ENCODE measurements at regions not wholly inside any gene's neighbourhood (a gene's known extent, or its start where the extent isn't known, plus 50 kb on each side); places are given as distances from the start of the nearest gene placed in this dataset.

DNA sequence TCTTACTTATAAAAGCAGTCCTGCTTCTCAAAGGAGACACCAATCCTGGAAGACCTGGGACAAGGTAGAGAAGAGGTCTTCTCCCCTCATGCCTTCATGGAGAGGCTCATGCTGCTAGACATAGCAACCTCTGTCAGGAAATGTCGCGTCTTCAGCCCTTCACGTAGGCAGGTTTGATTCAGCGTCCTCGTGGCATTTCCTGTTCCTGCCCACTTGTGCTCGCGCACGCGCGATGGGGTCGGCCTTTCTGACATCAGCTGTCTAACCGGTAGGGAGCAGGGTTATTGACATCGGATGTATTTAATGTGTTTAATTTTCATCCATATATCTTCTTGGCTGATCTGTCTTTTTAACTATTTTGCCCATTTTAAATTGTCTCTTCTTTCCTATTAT lies 292.4 kb downstream of the THBS2 start:
- DNase-seq (ENCODE audit: low read depth): no peak
- Histone ChIP-seq H3K4me3 (ENCODE audit: low read depth, low read length) (no peak overlapping the region), H3K36me3 (ENCODE audit: control insufficient read depth, insufficient read depth, low read length) (no peaks in the 10 kb centered on the region), H3K27me3 (ENCODE audit: control insufficient read depth, insufficient read depth, low read length) (no peaks in the 10 kb centered on the region)
- TF ChIP-seq CTCF (IDR thresholded peaks at IDR 0.05; ENCODE audit: insufficient read depth, low read length, poor library complexity, severe bottlenecking): no peak

- Histone ChIP-seq H3K36me3 (ENCODE audit: control insufficient read depth, insufficient read depth, low read length) (no peaks in the 10 kb centered on the region), H3K4me3 (ENCODE audit: low read depth, low read length) (no peak overlapping the region), H3K27me3 (ENCODE audit: control insufficient read depth, insufficient read depth, low read length) (no peaks in the 10 kb centered on the region)
- DNase-seq (ENCODE audit: low read depth): no peak
- no peak for TF ChIP-seq CTCF (IDR thresholded peaks at IDR 0.05; ENCODE audit: insufficient read depth, low read length, poor library complexity, severe bottlenecking)
These were observed 292.9 kb downstream of the THBS2 start for GRCh38 chr6:168960551-168961263.

DNA sequence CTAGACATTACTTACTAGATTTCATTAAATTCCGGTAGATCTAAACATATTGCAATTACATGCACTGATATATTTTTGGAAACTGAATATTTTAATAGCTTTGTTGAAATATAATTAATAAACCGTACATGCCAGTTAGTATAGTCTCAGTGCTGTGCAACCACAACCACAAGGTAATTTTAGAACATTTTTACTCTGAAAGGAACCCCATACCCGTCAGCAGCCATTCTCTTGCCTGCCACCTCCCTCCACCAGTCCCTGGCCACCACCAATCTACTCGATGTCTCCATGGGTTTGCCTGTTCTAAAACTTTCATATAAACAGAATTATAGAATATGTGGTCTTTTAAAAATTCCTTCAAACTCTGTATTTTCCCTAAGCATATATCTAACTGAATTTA lies 293.9 kb downstream of the THBS2 start:
- no peaks in the 10 kb centered on the region for H3K36me3 ChIP-seq (ENCODE audit: control insufficient read depth, insufficient read depth, low read length)

GRCh38 chr6:168956884-168957730 lies 296.5 kb downstream of the THBS2 start:
- peak; percentile 83 for TF ChIP-seq CTCF (IDR thresholded peaks at IDR 0.05; ENCODE audit: insufficient read depth, low read length, poor library complexity, severe bottlenecking)
- Histone ChIP-seq H3K36me3 (ENCODE audit: control insufficient read depth, insufficient read depth, low read length) (no peaks in the 10 kb centered on the region), H3K27me3 (ENCODE audit: control insufficient read depth, insufficient read depth, low read length) (no peaks in the 10 kb centered on the region), H3K4me3 (ENCODE audit: low read depth, low read length) (no peak overlapping the region)
- peak; percentile 31 for DNase-seq (ENCODE audit: low read depth)

More for the DNA sequence above, 293.9 kb downstream of the THBS2 start:
- no peak for DNase-seq (ENCODE audit: low read depth)
- Histone ChIP-seq H3K27me3 (ENCODE audit: control insufficient read depth, insufficient read depth, low read length) (no peaks in the 10 kb centered on the region), H3K4me3 (ENCODE audit: low read depth, low read length) (no peak overlapping the region)
- TF ChIP-seq CTCF (IDR thresholded peaks at IDR 0.05; ENCODE audit: insufficient read depth, low read length, poor library complexity, severe bottlenecking): no peak

GRCh38 chr6:168956141-168956838 lies 297.4 kb downstream of the THBS2 start:
- Histone ChIP-seq H3K27me3 (ENCODE audit: control insufficient read depth, insufficient read depth, low read length) (no peaks in the 10 kb centered on the region), H3K4me3 (ENCODE audit: low read depth, low read length) (no peak overlapping the region), H3K36me3 (ENCODE audit: control insufficient read depth, insufficient read depth, low read length) (no peaks in the 10 kb centered on the region)
- no peak for TF ChIP-seq CTCF (IDR thresholded peaks at IDR 0.05; ENCODE audit: insufficient read depth, low read length, poor library complexity, severe bottlenecking)
- DNase-seq (ENCODE audit: low read depth): no peak
